CD4-positive, alpha-beta T cell treated with Interleukin-15 for 4 hours (primary cell): ENCODE measurements at regions not wholly inside any gene's neighbourhood (a gene's known extent, or its start where the extent isn't known, plus 50 kb on each side); places are given as distances from the start of the nearest gene placed in this dataset.

Experiments used
- DNase-seq: peaks from one replicate; pipeline ENCODE4 v3.0.0-alpha.2; 2020; ENCODE audit warnings: low spot score

GRCh38 chr6:85396159-85396808, 53.6 kb upstream of the NT5E start:
- no peak for DNase-seq

- no peak for DNase-seq
These were observed 54.1 kb upstream of the NT5E start for GRCh38 chr6:85395746-85396145.

- no peak for DNase-seq
These were observed 54.9 kb upstream of the NT5E start for GRCh38 chr6:85394853-85395538.

- no peak for DNase-seq
These were observed 55.7 kb upstream of the NT5E start for GRCh38 chr6:85394199-85394598.

- no peak for DNase-seq
These were observed 57.5 kb upstream of the NT5E start for GRCh38 chr6:85392379-85392778.

GRCh38 chr6:85390775-85391174, 59.1 kb upstream of the NT5E start:
- DNase-seq: no peak

- DNase-seq: no peak
These were observed 59.7 kb upstream of the NT5E start for GRCh38 chr6:85390105-85390728.

GRCh38 chr6:85389151-85389797, 60.6 kb upstream of the NT5E start:
- no peak for DNase-seq

GRCh38 chr6:85388531-85388930, 61.4 kb upstream of the NT5E start:
- no peak for DNase-seq

- DNase-seq: no peak
These were observed 64.1 kb upstream of the NT5E start for GRCh38 chr6:85385636-85386315.

- DNase-seq: no peak
These were observed 66.8 kb upstream of the NT5E start for GRCh38 chr6:85383042-85383441.

- no peak for DNase-seq
These were observed 67.3 kb upstream of the NT5E start for GRCh38 chr6:85382541-85382940.

GRCh38 chr6:85372915-85373270, 77.0 kb upstream of the NT5E start:
- no peak for DNase-seq

- no peak for DNase-seq
These were observed 77.5 kb upstream of the NT5E start for GRCh38 chr6:85372188-85372914.

- no peak for DNase-seq
These were observed 81.3 kb upstream of the NT5E start for GRCh38 chr6:85368631-85369030.

- DNase-seq: no peak
These were observed 85.5 kb upstream of the NT5E start for GRCh38 chr6:85364344-85364743.

- DNase-seq: no peak
These were observed 86.0 kb upstream of the NT5E start for GRCh38 chr6:85363870-85364269.

- no peak for DNase-seq
These were observed 87.1 kb upstream of the NT5E start for GRCh38 chr6:85362652-85363310.

- no peak for DNase-seq
These were observed 88.3 kb upstream of the NT5E start for GRCh38 chr6:85361643-85362014.

GRCh38 chr6:85360794-85361642, 88.9 kb upstream of the NT5E start:
- no peak for DNase-seq
